ENCODE measurements at regions not wholly inside any gene's neighbourhood (a gene's known extent, or its start where the extent isn't known, plus 50 kb on each side); places are given as distances from the start of the nearest gene placed in this dataset.

- no peak for TF ChIP-seq CTCF (IDR thresholded peaks at IDR 0.05)
- TF ChIP-seq POLR2A (IDR thresholded peaks at IDR 0.05) = no peak
Observed at GRCh38 chr13:108095036-108095435, 120.3 kb downstream of the LIG4 start.
